ENCODE measurements at regions not wholly inside any gene's neighbourhood (a gene's known extent, or its start where the extent isn't known, plus 50 kb on each side); places are given as distances from the start of the nearest gene placed in this dataset.
"Not testable (repeated sequence)": the region's sequence is repeated elsewhere in the genome, so short reads cannot be mapped to it uniquely, and the experiment has no call there.

- not testable (repeated sequence) for H3K4me3 ChIP-seq (ENCODE audit: low read length); H3K27ac ChIP-seq (ENCODE audit: low read length); H3K9me3 ChIP-seq (ENCODE audit: control insufficient read depth, low read depth, low read length); H3K9ac ChIP-seq (ENCODE audit: low read length); H3K36me3 ChIP-seq (ENCODE audit: control insufficient read depth, low read depth, low read length)
- Histone ChIP-seq H3K4me1 (ENCODE audit: control insufficient read depth, low read depth, low read length) (peaks cover 35% of the 10 kb centered on the region), H3K27me3 (ENCODE audit: control insufficient read depth, insufficient read depth, low read length) (peaks cover 11% of the 10 kb centered on the region)
Measured at GRCh38 chr7:69106449-69106848, 491.8 kb upstream of the AUTS2 start.

GRCh38 chr7:69106946-69107345 lies 491.3 kb upstream of the AUTS2 start:
- peaks cover 11% of the 10 kb centered on the region for H3K27me3 ChIP-seq (ENCODE audit: control insufficient read depth, insufficient read depth, low read length)
- not testable (repeated sequence) for H3K9me3 ChIP-seq (ENCODE audit: control insufficient read depth, low read depth, low read length); H3K4me3 ChIP-seq (ENCODE audit: low read length); H3K27ac ChIP-seq (ENCODE audit: low read length); H3K36me3 ChIP-seq (ENCODE audit: control insufficient read depth, low read depth, low read length); H3K9ac ChIP-seq (ENCODE audit: low read length)
- peaks cover 35% of the 10 kb centered on the region for H3K4me1 ChIP-seq (ENCODE audit: control insufficient read depth, low read depth, low read length)

GRCh38 chr7:69108097-69108496 lies 490.2 kb upstream of the AUTS2 start:
- Histone ChIP-seq H3K9me3 (ENCODE audit: control insufficient read depth, low read depth, low read length) (no peaks in the 10 kb centered on the region), H3K27me3 (ENCODE audit: control insufficient read depth, insufficient read depth, low read length) (peaks cover 11% of the 10 kb centered on the region), H3K36me3 (ENCODE audit: control insufficient read depth, low read depth, low read length) (no peaks in the 10 kb centered on the region), H3K4me3 (ENCODE audit: low read length) (no peak overlapping the region), H3K4me1 (ENCODE audit: control insufficient read depth, low read depth, low read length) (peaks cover 35% of the 10 kb centered on the region), H3K9ac (ENCODE audit: low read length) (no peak overlapping the region), H3K27ac (ENCODE audit: low read length) (no peak overlapping the region)

GRCh38 chr7:69109246-69109645 lies 489.0 kb upstream of the AUTS2 start:
- no peak overlapping the region for H3K27ac ChIP-seq (ENCODE audit: low read length)
- no peaks in the 10 kb centered on the region for H3K9me3 ChIP-seq (ENCODE audit: control insufficient read depth, low read depth, low read length)
- no peaks in the 10 kb centered on the region for H3K36me3 ChIP-seq (ENCODE audit: control insufficient read depth, low read depth, low read length)
- peaks cover 29% of the 10 kb centered on the region for H3K4me1 ChIP-seq (ENCODE audit: control insufficient read depth, low read depth, low read length)
- no peak overlapping the region for H3K4me3 ChIP-seq (ENCODE audit: low read length)
- no peak overlapping the region for H3K9ac ChIP-seq (ENCODE audit: low read length)
- peaks cover 11% of the 10 kb centered on the region for H3K27me3 ChIP-seq (ENCODE audit: control insufficient read depth, insufficient read depth, low read length)

GRCh38 chr7:69109879-69110278 lies 488.4 kb upstream of the AUTS2 start:
- Histone ChIP-seq H3K9me3 (ENCODE audit: control insufficient read depth, low read depth, low read length) (no peaks in the 10 kb centered on the region), H3K9ac (ENCODE audit: low read length) (no peak overlapping the region), H3K27me3 (ENCODE audit: control insufficient read depth, insufficient read depth, low read length) (peaks cover 11% of the 10 kb centered on the region), H3K27ac (ENCODE audit: low read length) (no peak overlapping the region), H3K4me3 (ENCODE audit: low read length) (no peak overlapping the region), H3K36me3 (ENCODE audit: control insufficient read depth, low read depth, low read length) (no peaks in the 10 kb centered on the region), H3K4me1 (ENCODE audit: control insufficient read depth, low read depth, low read length) (peaks cover 23% of the 10 kb centered on the region)

- Histone ChIP-seq H3K9me3 (ENCODE audit: control insufficient read depth, low read depth, low read length) (no peaks in the 10 kb centered on the region), H3K27ac (ENCODE audit: low read length) (no peak overlapping the region), H3K9ac (ENCODE audit: low read length) (no peak overlapping the region), H3K36me3 (ENCODE audit: control insufficient read depth, low read depth, low read length) (no peaks in the 10 kb centered on the region), H3K27me3 (ENCODE audit: control insufficient read depth, insufficient read depth, low read length) (peaks cover 11% of the 10 kb centered on the region), H3K4me1 (ENCODE audit: control insufficient read depth, low read depth, low read length) (peaks cover 16% of the 10 kb centered on the region), H3K4me3 (ENCODE audit: low read length) (no peak overlapping the region)
Measured at GRCh38 chr7:69110450-69111050, 487.7 kb upstream of the AUTS2 start.

- no peaks in the 10 kb centered on the region for H3K9me3 ChIP-seq (ENCODE audit: control insufficient read depth, low read depth, low read length)
- no peak overlapping the region for H3K27ac ChIP-seq (ENCODE audit: low read length)
- no peak overlapping the region for H3K9ac ChIP-seq (ENCODE audit: low read length)
- H3K4me3 ChIP-seq (ENCODE audit: low read length): no peak overlapping the region
- H3K4me1 ChIP-seq (ENCODE audit: control insufficient read depth, low read depth, low read length): no peaks in the 10 kb centered on the region
- no peaks in the 10 kb centered on the region for H3K36me3 ChIP-seq (ENCODE audit: control insufficient read depth, low read depth, low read length)
- H3K27me3 ChIP-seq (ENCODE audit: control insufficient read depth, insufficient read depth, low read length): no peaks in the 10 kb centered on the region
Measured at GRCh38 chr7:69114374-69114773, 483.9 kb upstream of the AUTS2 start.

- no peaks in the 10 kb centered on the region for H3K36me3 ChIP-seq (ENCODE audit: control insufficient read depth, low read depth, low read length)
- no peak overlapping the region for H3K4me3 ChIP-seq (ENCODE audit: low read length)
- H3K9me3 ChIP-seq (ENCODE audit: control insufficient read depth, low read depth, low read length): no peaks in the 10 kb centered on the region
- no peaks in the 10 kb centered on the region for H3K4me1 ChIP-seq (ENCODE audit: control insufficient read depth, low read depth, low read length)
- no peak overlapping the region for H3K9ac ChIP-seq (ENCODE audit: low read length)
- H3K27ac ChIP-seq (ENCODE audit: low read length): no peak overlapping the region
- no peaks in the 10 kb centered on the region for H3K27me3 ChIP-seq (ENCODE audit: control insufficient read depth, insufficient read depth, low read length)
Measured at GRCh38 chr7:69115788-69116187, 482.5 kb upstream of the AUTS2 start.

- not testable (repeated sequence) for H3K9me3 ChIP-seq (ENCODE audit: control insufficient read depth, low read depth, low read length); H3K4me1 ChIP-seq (ENCODE audit: control insufficient read depth, low read depth, low read length); H3K36me3 ChIP-seq (ENCODE audit: control insufficient read depth, low read depth, low read length); H3K9ac ChIP-seq (ENCODE audit: low read length); H3K27me3 ChIP-seq (ENCODE audit: control insufficient read depth, insufficient read depth, low read length); H3K27ac ChIP-seq (ENCODE audit: low read length); H3K4me3 ChIP-seq (ENCODE audit: low read length)
Measured at GRCh38 chr7:69116196-69116595, 482.1 kb upstream of the AUTS2 start.

GRCh38 chr7:69122953-69123352 lies 475.3 kb upstream of the AUTS2 start:
- Histone ChIP-seq H3K4me1 (ENCODE audit: control insufficient read depth, low read depth, low read length) (no peaks in the 10 kb centered on the region), H3K36me3 (ENCODE audit: control insufficient read depth, low read depth, low read length) (no peaks in the 10 kb centered on the region), H3K9ac (ENCODE audit: low read length) (no peak overlapping the region), H3K27ac (ENCODE audit: low read length) (no peak overlapping the region), H3K27me3 (ENCODE audit: control insufficient read depth, insufficient read depth, low read length) (no peaks in the 10 kb centered on the region), H3K4me3 (ENCODE audit: low read length) (no peak overlapping the region), H3K9me3 (ENCODE audit: control insufficient read depth, low read depth, low read length) (no peaks in the 10 kb centered on the region)

- Histone ChIP-seq H3K4me1 (ENCODE audit: control insufficient read depth, low read depth, low read length) (no peaks in the 10 kb centered on the region), H3K27me3 (ENCODE audit: control insufficient read depth, insufficient read depth, low read length) (no peaks in the 10 kb centered on the region), H3K9ac (ENCODE audit: low read length) (no peak overlapping the region), H3K36me3 (ENCODE audit: control insufficient read depth, low read depth, low read length) (no peaks in the 10 kb centered on the region), H3K27ac (ENCODE audit: low read length) (no peak overlapping the region), H3K9me3 (ENCODE audit: control insufficient read depth, low read depth, low read length) (no peaks in the 10 kb centered on the region), H3K4me3 (ENCODE audit: low read length) (no peak overlapping the region)
Measured at GRCh38 chr7:69126896-69127479, 471.3 kb upstream of the AUTS2 start.

GRCh38 chr7:69129524-69129923 lies 468.8 kb upstream of the AUTS2 start:
- H3K4me1 ChIP-seq (ENCODE audit: control insufficient read depth, low read depth, low read length): no peaks in the 10 kb centered on the region
- H3K4me3 ChIP-seq (ENCODE audit: low read length): no peak overlapping the region
- no peak overlapping the region for H3K27ac ChIP-seq (ENCODE audit: low read length)
- no peaks in the 10 kb centered on the region for H3K27me3 ChIP-seq (ENCODE audit: control insufficient read depth, insufficient read depth, low read length)
- no peaks in the 10 kb centered on the region for H3K36me3 ChIP-seq (ENCODE audit: control insufficient read depth, low read depth, low read length)
- no peaks in the 10 kb centered on the region for H3K9me3 ChIP-seq (ENCODE audit: control insufficient read depth, low read depth, low read length)
- H3K9ac ChIP-seq (ENCODE audit: low read length): no peak overlapping the region
